ENCODE measurements at regions not wholly inside any gene's neighbourhood (a gene's known extent, or its start where the extent isn't known, plus 50 kb on each side); places are given as distances from the start of the nearest gene placed in this dataset.
"Not testable (repeated sequence)": the region's sequence is repeated elsewhere in the genome, so short reads cannot be mapped to it uniquely, and the experiment has no call there.

DNA sequence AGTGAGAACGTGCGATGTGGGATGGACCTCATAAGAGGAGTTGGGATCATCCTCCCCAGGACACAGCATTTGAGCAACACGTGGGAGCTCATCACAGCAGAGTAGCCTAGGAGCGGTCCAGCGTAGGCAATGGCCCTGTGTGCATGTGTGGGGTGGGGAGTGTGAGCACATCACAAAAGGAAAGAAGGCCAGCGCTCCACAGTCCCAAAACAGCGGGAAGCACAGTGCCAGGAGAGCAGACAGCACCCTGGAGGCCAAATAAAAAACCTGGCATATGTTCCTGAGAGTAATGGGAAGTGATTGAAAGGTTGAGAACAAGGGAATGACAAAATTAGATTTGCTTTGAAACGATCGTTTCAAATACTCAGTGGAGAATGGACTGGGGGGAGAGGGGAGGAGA is 226.0 kb downstream of the C7orf25 start:
- no peak for DNase-seq (ENCODE audit: low spot score)

DNA sequence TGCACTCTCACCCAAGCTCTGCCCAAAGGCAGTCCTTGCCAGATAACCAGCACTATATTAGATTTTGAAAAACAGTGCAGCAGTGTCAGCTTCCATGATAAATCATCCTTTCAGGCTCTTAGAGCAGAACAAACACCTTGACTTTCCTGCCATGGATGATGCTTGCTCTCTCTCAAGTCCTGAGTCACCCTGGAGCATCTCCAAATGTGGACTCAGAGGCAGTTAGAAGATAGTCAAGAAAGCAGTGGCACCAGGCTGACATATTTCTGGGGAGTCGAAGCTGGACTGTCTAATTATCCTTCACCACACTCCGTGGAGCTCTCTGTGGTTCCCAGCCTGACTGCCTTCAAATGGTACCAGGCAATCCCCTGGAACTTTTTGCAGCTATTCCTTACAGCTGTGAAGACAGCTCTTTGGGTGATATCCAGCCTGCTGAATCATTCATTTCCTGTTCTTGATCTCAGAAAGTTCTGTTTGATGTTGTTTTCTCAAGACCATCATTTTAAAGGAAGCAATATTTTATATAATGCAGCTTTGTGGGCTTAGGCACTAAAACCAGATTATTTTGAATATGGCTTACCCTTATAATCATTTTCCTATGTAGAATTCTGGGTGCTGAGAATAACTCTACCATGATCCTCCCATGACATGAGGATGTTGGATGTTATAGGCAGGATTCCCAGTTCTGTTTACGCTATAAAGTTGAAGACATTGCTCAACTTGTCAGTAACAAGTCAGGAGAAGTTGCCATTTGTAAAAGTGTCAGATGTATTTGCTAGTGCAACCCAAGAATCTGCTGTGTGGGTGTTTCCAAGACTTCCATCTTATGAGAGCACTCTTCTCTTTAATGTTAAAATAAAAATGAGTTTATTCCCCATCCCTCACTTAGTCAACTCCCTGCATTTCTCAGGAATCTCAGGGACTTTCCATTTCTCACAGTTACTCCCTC is 233.8 kb downstream of the C7orf25 start:
- no peak for DNase-seq (ENCODE audit: low spot score)

DNA sequence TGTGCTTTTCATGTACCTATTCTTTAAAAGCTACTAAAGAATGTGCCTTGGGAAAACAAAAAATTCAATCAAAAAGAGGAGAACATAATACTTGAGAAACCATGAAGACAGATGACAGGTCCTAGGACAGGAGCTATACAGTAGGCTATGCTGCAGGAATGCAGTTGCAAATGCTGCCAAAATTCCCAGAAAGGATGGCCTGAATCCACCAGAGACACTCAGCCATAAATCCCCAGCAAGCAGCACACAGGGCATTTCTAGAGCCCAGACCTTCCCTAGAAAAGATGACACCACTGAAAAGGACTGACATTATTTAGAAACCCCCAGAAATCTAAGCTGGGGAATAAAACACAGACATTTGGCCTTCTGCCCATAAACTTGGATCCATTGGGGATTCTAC is 237.3 kb downstream of the C7orf25 start:
- no peak for DNase-seq (ENCODE audit: low spot score)

DNA sequence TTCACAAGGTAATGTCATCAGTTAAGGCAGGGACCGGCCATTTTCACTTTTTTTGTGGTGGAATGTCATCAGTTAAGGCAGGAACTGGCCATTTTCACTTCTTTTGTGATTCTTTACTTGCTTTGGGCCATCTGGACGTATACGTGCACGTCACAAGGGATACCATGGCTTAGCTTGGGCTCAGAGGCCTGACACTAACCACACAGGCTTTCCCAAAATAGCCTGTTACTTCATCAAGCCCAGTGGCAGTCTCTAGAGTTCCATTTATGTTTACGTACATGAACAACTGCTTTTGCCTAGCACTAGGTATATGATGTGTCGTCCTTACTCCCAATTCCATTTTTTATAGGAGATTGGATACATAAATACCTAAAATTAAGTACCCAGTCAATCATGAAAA is 237.9 kb downstream of the C7orf25 start:
- DNase-seq (ENCODE audit: low spot score) = no peak

DNA sequence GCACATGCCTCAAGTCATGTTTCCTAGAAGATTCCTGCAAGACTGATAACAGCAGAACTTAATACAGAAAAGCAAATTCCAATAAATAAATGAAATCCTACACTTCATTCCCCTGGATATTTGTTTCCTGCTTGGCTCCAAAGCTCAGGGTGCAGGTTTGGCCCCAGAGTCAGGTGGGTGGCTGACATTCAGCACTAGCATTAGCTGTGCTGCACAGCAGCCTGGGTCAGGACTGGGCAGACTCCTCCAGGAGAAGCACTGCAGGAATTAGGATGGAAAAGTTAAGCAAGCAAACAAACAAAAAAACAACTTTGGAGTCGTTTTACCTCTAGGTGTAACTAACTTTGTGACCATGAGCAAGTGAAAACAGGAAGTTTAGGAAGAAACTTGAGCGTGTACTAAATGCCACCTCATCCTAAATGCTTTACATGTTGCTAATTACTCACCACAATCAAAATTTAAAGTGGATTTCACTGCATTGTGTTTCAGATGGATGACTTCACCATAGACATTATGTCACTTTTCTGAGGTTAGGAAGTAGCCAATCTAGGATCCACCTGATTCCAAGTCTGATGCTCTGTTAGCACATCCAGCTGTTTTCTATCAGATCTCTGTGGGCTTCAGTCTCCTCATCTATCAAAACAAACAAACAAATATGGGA is 239.4 kb downstream of the C7orf25 start:
- no peak for DNase-seq (ENCODE audit: low spot score)

DNA sequence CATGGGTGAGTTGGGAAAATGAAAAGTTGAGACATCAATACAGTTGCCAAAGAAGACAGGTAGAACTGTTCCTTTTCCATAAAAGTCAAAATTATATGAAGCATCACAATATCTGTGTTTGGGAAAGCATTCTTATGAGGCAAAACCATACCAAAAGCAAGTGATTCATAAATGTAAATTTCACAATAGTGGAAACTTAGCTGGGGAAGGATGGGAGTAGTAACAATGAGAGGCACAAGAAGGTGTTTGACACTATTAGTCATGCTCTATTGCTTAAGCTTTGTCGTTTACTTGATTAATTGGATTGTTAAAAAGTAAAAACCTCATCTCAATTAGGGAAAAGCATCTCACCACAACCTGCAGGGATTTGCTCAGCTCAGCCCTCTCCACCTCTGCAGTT is 240.2 kb downstream of the C7orf25 start:
- no peak for DNase-seq (ENCODE audit: low spot score)

DNA sequence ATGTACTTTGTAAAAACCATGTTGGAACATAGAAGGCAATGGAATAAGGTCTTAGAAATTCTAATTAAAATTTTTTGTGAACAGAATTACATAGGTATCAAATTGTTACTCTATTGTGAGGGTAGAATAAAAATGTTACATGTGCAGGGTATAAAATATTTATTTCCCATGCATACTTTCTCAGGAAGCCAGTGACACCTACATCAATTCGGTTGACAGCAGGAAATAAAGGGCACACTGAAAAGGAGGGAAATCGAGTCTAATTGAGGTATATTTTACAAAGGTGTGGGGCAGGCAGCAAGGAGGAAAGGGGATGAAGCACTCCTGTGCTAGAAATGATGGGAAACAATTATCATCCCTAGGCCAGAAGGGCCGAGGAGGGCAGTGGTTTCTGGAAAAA is 244.9 kb downstream of the C7orf25 start:
- DNase-seq (ENCODE audit: low spot score) = no peak

DNA sequence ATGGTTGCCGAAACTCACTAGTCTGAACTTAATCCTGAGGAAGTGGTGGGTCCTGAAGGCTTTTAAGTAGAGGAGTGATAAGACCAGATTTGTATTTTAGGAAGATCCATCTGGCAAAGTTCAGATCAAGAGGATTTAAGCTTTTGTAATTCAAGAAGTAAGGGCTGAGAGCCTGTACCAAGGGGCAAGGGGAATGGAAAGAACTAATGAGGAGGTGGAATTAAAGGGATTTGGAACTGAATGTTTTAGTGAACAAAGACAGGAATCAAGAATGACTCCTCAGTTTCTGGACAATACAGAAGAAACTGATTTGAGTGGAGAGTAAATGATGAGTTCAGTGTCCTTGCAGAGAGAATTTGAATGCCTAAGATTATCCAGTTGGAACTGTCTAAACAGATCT is 249.0 kb downstream of the C7orf25 start:
- no peak for DNase-seq (ENCODE audit: low spot score)

DNA sequence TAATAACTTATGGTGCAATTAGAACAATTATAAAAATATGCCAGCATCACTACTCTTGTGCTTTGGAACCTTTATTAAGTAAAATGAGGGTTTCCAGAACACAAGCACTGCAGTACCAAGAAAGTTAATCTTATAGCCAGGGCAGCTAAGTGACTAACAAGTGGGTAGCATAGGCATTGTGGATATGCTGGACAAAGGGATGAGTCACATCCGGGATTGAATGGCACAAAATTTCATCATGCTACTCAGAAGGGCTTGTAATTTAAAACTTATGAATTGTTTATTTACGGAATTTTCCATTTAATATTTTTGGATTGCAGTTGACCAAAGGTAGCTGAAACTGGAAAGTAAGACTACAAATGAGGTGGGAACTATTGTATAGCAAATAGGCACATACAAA is 250.6 kb downstream of the C7orf25 start:
- no peak for DNase-seq (ENCODE audit: low spot score)

DNA sequence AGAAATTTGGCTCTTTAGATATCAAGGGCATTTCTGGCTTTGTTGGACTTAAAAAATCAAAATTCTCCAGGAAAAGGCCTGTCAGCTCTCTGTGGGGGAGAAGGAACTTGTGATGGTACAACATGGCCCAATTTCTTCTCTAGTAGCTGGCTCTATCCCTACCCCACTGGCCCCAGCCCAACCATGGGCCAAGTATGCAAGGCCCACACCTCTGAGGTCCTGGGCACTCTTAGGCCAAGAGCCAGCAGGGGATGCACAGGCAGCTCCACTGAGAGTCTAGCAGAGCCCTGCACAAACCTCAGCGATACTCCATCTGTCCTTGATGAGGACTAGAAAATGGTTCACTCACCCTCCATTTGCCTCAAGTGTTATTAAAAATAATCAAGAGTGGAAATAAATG is 261.2 kb downstream of the C7orf25 start:
- no peak for DNase-seq (ENCODE audit: low spot score)

DNA sequence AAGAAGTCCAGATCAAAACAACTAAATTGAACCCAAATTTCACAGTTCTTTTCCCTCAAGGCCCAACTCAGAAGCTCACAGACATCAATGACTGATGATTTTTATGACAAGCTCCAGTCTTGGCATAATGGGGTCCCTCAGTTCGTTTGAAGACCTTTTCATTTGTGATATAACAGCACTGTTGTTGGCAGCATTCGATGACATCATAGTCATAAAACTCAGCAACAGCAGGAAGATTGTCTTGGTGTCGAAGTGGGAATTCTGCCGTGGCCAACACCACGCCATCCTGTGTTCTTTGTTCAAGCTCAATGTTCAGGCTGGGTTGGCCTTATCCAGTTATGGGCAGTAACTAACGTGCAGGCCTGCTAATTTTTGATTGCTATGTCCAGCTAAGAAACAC is 261.7 kb downstream of the C7orf25 start:
- no peak for DNase-seq (ENCODE audit: low spot score)

DNA sequence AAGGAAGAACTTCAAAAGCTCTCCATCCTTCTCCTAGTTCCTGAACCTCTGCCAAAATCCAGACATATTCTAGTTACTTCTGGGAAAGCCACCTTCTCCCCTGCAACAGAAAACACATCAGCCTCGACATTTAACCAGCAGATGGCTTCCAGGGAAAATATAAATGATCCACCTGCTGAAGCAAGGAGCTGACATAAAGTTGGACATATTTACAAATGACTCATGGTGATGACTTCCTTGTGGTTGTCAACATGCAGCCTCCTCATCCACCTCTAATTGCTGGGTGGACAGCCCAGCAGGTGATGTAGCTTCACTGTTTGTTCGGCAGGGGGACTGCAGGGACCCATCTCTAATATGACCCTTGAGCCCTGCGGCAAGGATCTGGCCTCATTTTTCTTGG is 266.0 kb downstream of the C7orf25 start:
- DNase-seq (ENCODE audit: low spot score) = no peak

DNA sequence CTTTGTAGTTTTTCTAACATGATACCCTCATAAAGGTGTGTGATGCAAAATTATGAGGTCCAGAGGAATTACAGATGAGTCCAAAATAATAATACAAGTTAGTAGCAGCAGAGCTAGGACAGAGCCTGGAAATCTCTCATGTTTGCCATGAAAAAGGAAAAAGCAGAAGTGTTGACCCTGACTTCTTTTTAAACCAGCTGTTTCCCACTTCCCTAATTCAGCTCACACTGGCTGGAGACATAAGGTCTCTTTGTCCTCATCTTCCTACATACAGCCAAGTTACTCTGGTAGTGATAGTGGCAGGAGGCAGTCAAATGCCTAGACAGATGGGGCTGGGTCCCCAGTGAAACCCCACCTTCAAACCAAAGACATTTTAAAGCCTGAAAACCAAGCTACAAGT is 269.2 kb downstream of the C7orf25 start:
- no peak for DNase-seq (ENCODE audit: low spot score)

DNA sequence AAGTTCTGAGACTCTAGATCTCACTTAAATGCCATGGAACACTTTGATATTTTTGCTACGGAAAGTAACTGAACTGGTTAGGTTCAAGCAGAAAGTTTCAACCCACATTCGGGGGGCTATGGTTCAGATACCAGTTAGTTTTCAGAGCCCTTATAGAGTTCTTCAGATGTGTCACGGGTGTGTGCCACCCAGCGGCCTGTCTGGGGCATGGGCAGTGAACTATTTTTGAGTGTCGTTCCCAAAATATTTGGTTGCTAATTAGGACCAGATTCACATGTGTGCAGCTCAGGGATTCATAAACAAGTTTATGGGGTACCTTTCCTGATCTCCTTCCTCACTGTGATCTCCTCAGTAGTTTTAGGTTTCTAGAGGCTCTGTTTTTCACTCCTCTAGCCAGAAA is 271.9 kb downstream of the C7orf25 start:
- no peak for DNase-seq (ENCODE audit: low spot score)

DNA sequence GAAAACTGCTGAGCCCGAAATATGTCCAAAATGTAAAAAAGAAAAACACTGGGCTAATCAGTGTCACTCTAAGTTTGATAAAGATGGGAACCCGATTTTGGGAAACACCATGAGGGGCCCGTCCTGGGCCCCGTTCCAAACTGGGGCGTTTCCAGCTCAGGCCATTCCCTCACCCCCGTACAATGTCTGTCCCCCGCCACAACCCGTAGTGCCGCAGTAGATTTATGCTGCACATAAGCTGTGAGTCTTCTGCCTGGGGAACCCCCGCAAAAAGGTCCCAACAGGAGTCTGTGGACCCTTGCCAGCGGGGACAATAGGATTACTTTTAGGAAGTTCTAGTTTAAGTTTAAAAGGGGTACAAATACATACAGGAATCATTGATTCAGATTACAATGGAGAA is 275.5 kb downstream of the C7orf25 start:
- not testable (repeated sequence) for DNase-seq (ENCODE audit: low spot score)

DNA sequence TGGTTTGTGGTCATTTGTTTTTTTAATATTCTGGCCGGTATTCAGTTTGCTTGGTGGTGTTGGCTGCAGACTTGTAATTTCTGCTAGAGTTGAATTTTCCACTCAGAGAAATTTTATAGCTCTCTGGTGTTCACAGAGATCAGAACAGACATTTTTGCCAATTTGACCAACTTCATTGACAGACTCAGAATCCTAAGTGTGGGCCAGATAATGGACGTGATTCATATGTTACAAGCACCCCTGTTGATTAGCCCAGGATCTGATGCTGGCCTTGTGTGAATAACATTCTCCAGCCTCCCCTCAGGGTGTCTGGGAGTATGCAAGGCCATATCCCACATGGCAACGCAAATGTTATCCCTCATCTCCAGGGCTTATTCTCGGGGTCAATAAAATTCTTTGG is 283.8 kb downstream of the C7orf25 start:
- DNase-seq (ENCODE audit: low spot score) = no peak

DNA sequence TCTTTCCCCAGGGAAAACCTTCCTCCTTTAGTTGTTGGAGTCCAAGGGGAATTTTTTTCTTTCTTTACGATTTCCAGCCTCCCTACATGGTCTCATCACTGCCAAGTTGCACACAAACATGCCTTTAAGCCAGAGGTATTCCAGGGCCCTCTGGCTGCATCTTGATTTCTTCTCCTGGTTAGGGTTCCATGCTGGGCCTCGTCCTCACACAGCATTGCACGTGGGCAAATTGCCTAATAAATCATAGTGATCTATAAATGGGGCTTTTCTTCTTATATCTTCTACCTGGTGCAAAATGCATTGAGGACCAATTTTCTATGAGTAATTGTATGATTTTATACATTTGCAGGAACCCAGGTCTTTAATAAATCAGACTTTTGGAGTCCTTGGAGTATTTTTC is 284.2 kb downstream of the C7orf25 start:
- no peak for DNase-seq (ENCODE audit: low spot score)

DNA sequence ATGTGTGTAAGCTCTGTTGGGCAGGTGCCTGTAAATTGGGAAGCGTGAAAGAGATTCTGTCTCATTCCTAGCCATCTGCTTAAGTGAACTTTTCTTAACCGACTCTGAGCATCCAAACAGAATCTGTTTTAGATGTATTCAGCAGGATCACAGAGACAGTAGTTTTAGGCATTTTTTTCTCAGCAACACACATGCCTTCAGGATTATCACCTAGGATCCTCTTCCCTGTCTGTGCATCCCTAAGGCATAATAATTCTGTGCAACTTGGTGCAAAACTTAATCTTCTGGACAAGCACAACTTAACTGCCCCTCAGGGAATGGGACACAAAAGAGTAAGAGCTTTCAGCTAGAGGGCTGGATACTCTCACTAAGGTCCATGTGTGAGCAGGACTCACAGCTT is 284.8 kb downstream of the C7orf25 start:
- no peak for DNase-seq (ENCODE audit: low spot score)

DNA sequence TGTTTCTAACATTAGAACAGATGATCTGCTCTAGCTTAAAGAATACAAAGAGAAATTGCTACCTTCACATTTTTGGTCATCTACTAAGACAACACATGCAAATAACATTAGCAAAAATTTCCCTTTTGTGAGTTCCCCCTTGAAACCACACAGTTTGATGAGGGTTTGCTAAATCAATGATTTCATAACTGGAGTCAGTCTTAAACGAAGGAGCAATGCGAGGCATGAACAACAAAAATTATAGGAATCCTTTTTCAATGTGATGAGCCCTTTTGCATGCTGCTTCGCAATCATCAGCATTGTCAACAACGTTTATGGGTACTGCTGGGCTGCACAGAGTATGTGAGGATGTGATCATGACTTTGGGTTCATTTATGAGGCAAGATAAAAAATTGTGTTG is 286.4 kb downstream of the C7orf25 start:
- DNase-seq (ENCODE audit: low spot score) = no peak

DNA sequence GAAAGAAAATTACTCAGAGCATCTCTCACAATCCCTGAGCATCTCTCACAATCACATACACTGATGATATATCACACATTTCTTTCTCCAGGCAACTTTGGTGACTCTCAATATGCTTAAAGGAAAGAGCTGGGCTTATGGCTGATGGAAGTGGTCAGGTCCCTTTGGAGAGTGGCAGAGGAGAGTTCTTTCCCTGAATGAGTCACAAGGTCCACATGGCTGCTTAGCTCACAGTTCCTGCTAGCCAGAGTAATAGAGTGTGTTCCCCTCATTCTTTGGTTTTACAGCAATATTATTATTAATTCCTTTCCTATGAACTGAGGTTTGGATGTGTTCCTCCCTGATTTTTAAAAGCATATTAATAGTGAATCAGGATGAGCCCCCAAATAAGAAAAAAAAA is 287.4 kb downstream of the C7orf25 start:
- DNase-seq (ENCODE audit: low spot score) = no peak

DNA sequence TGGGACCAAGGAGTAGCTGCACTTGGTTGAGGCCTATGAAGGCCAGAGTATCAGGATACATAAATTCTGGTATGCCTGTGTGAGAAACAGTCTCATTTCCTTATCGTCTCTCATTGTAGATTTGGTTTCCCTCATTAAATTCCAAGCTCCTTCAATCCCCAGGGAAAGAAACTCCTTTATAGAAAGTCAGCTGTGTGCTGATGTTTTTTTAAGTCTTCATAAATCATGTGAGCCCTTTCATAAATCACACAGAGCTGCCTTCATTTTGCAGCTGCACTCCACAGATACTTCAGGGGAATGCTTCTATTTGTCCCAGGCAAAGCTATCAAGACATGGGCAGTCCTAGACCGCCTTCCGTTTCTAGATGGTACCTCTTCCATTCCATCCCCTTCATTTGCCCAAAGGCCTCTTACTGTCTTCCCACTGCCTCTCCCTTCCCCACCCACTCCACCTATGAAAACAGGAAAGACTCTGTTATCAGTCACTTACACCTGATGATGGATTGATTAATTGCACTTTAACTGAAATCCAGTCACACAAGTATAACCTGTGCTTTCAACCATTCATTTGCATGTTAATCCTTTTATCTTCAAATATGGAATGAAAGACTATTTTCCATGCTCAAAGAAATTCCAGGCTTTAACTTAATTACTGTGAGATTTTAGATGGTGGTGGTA is 290.2 kb downstream of the C7orf25 start:
- no peak for DNase-seq (ENCODE audit: low spot score)

DNA sequence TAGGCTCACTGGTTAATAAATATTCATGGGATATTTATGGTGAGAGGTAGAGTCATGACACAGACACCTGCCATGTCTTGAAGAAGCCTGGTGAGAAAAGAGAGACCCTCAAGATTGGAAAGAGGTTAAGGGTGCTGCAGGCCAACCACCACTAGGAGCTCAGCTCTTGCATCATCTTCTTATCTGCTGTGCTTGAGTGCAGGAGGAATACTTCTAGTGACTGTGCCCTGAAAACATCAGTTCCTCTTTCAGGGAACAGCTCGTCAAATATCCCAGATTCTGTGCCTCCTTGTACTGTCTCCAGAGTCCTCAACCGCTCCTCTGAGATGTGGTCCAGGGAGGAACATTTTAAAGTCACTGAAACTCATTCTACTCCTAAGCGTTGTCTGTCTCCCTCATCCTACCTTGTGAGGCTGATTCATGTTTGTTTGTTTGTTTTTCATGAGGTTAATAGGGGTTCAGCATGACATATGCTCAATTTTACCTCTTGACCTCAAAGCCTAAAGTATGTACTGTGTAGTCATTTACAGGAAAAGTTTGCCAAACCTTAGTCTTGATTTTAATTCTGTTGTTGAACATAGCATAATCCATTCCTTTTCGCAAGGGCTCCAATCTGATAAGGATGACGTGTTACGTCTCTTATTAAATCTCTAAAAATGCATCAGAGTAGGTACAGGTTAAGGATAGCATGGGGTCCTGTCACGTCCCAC is 293.1 kb downstream of the C7orf25 start:
- no peak for DNase-seq (ENCODE audit: low spot score)

Data from D341Med (cell line).